Heart left ventricle (tissue), 13 donors: ENCODE measurements at regions not wholly inside any gene's neighbourhood (a gene's known extent, or its start where the extent isn't known, plus 50 kb on each side); places are given as distances from the start of the nearest gene placed in this dataset.

ENCODE experiments used
- POLR2A ChIP-seq, 2 donors: fragments of 450-650 bp; IDR thresholded peaks; one replicate each; pipeline ENCODE4 v1.6.1; 2017; ENCODE audit warnings: antibody characterized with exemption in 2 of 2, mild to moderate bottlenecking in 2 of 2, moderate library complexity in 2 of 2
- TF ChIP-seq, protein P1 (sequence below), 12 donors: fragments of 200-600 bp; sonication (generic) in 4 of 12; IDR thresholded peaks; one replicate each; pipeline versions ENCODE4 v1.5.0 to v1.8.0; 2018 to 2022; ENCODE audit warnings: antibody characterized with exemption in 12 of 12, mild to moderate bottlenecking in 5 of 12
- donor health status: ischemic (EF 13 %, LVEDD 7.1; RV severe dilation, severe dysfunction).
- donor health status: DM: no; HTN: yes; CAD: no.
- donor health status: DM: no; HTN: no; CAD: no.
- donor health status: ischemic (EF 25% LVEDD 6.9; RV normal size, moderate dysfunction).
- donor health status: ischemic (EF 25% LVEDD 5.7; RV mildly dilated, moderate dysfunction).
- donor health status: ischemic (EF 35%, LVEDD 5.7; RV mildly dilated, moderate dysfunction).
- donor health status: nonischemic (EF 11% LVEDD 7.7; RV severe dilation, severe dysfunction).
- donor health status: DM: yes; HTN: yes; CAD: no.
- donor health status: PGD.
- donor health status: ischemic (EF 29% LVEDD 5.4; RV normal size, mild dysfunction).
- donor health status: nonischemic (EF 23%, LVEDD 6.1; RV moderate dilation, normal function).

DNA sequence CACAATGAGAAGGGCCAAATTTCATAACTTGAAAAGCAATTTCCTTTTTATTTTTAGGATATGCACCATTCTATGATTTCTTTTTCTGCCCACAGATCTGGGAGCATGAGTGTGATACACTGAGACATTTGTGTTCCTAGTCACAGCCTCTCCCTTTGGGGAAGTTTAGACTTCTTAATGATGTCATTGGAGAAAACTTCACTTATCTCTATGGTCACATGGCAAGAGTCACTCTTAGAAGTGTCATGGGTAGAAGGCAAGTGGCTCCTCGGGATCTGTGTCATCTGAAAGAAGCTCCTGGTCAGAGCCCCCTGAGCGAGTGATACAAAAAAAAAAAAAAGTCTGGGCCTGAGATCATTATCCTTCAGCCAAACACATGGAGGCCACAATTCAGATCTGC lies 62.5 kb upstream of the LGALSL start:
- TF ChIP-seq, protein P1, sequence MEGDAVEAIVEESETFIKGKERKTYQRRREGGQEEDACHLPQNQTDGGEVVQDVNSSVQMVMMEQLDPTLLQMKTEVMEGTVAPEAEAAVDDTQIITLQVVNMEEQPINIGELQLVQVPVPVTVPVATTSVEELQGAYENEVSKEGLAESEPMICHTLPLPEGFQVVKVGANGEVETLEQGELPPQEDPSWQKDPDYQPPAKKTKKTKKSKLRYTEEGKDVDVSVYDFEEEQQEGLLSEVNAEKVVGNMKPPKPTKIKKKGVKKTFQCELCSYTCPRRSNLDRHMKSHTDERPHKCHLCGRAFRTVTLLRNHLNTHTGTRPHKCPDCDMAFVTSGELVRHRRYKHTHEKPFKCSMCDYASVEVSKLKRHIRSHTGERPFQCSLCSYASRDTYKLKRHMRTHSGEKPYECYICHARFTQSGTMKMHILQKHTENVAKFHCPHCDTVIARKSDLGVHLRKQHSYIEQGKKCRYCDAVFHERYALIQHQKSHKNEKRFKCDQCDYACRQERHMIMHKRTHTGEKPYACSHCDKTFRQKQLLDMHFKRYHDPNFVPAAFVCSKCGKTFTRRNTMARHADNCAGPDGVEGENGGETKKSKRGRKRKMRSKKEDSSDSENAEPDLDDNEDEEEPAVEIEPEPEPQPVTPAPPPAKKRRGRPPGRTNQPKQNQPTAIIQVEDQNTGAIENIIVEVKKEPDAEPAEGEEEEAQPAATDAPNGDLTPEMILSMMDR (IDR thresholded peaks at IDR 0.05): no peak
- TF ChIP-seq POLR2A (IDR thresholded peaks at IDR 0.05): no peak
